H1 (cell line): ENCODE measurements at regions not wholly inside any gene's neighbourhood (a gene's known extent, or its start where the extent isn't known, plus 50 kb on each side); places are given as distances from the start of the nearest gene placed in this dataset.

Experiments
- CTCF ChIA-PET: fragments of 300-600 bp; sonication (Branson Sonifier 250); formaldehyde crosslinking; loops from one replicate; lab custom pipeline; 2021; ENCODE audit not compliant: partially characterized antibody; lab: Charles Lee
- POLR2A ChIA-PET: fragments of 300-600 bp; sonication (Branson Sonifier 250); formaldehyde crosslinking; loops from one replicate; lab custom pipeline; 2021; ENCODE audit warnings: inconsistent platforms; ENCODE audit not compliant: partially characterized antibody; lab: Charles Lee
- DNase-seq, 2 experiments: peaks; one replicate each; pipeline versions ENCODE4 v3.0.0 to v3.0.0-alpha.2; 2010 to 2022; ENCODE audit warnings: low spot score in 2 of 2, low read depth in 1 of 2, mixed read lengths in 1 of 2
- FAIRE-seq: peaks from 2 replicates; lab custom pipeline; 2011; peaks lifted over from hg19 to GRCh38; lab: Jason Lieb, UNC
- H2AFZ ChIP-seq: 2 replicates; pipeline ENCODE4 v1.8.1; 2012; ENCODE audit warnings: low read length, inconsistent platforms
- H2AK5ac ChIP-seq: 2 replicates; pipeline ENCODE4 v1.6.1; 2013; ENCODE audit warnings: low read depth, low read length
- H2BK120ac ChIP-seq: replicated peaks from 2 replicates; pipeline ENCODE3; 2013; ENCODE audit warnings: low read depth, low read length, inconsistent platforms
- H2BK12ac ChIP-seq: 2 replicates; pipeline ENCODE4 v1.6.1; 2013; ENCODE audit warnings: low read depth, low read length
- H2BK15ac ChIP-seq: 2 replicates; pipeline ENCODE4 v1.6.1; 2013; ENCODE audit warnings: low read length
- H2BK20ac ChIP-seq: 2 replicates; pipeline ENCODE4 v1.6.1; 2013; ENCODE audit warnings: low read length
- H2BK5ac ChIP-seq: 2 replicates; pipeline ENCODE4 v1.6.1; 2013; ENCODE audit warnings: low read depth, low read length
- H3K14ac ChIP-seq: 2 replicates; pipeline ENCODE4 v1.6.1; 2013; ENCODE audit warnings: inconsistent platforms; ENCODE audit not compliant: insufficient read length
- H3K18ac ChIP-seq: 2 replicates; pipeline ENCODE4 v1.6.1; 2013; ENCODE audit warnings: low read length; ENCODE audit errors: extremely low read depth
- H3K23ac ChIP-seq: 2 replicates; pipeline ENCODE4 v1.6.1; 2013; ENCODE audit warnings: inconsistent platforms; ENCODE audit not compliant: insufficient read length
- H3K23me2 ChIP-seq: 2 replicates; pipeline ENCODE4 v1.6.1; 2013; ENCODE audit warnings: low read depth, low read length
- H3K27ac ChIP-seq: 2 replicates; pipeline ENCODE4 v1.6.1; 2011; ENCODE audit warnings: low read depth, low read length, inconsistent platforms
- H3K27me3 ChIP-seq, 4 experiments: replicated peaks in 1 of 4; 1 replicate in 1 of 4; 2 replicates in 3 of 4; pipeline versions ENCODE4 v1.6.1 to v1.8.1; 2011 to 2013; ENCODE audit warnings: low read length in 3 of 4, mild to moderate bottlenecking in 3 of 4, inconsistent platforms in 2 of 4, mixed read lengths in 2 of 4, moderate library complexity in 1 of 4; ENCODE audit not compliant: control insufficient read depth in 3 of 4, insufficient read depth in 3 of 4; ENCODE audit errors: extremely low read depth in 1 of 4
- H3K36me3 ChIP-seq, 4 experiments: 2 replicates each; pipeline versions ENCODE4 v1.6.1 to v1.8.1; 2011 to 2013; ENCODE audit warnings: mild to moderate bottlenecking in 4 of 4, low read length in 3 of 4, moderate library complexity in 2 of 4, control low read depth in 1 of 4, inconsistent platforms in 1 of 4; ENCODE audit not compliant: insufficient read depth in 4 of 4, control insufficient read depth in 2 of 4
- H3K4ac ChIP-seq: replicated peaks from 2 replicates; pipeline ENCODE3; 2013; ENCODE audit warnings: low read length, low read depth, mixed read lengths, inconsistent platforms; ENCODE audit not compliant: insufficient read length
- H3K4me1 ChIP-seq, 4 experiments: replicated peaks in 1 of 4; 1 replicate in 1 of 4; 2 replicates in 3 of 4; pipeline versions ENCODE4 v1.6.1 to v1.8.1; 2011 to 2013; ENCODE audit warnings: low read length in 3 of 4, inconsistent platforms in 2 of 4, mixed read lengths in 1 of 4; ENCODE audit not compliant: insufficient read depth in 4 of 4, control insufficient read depth in 3 of 4
- H3K4me2 ChIP-seq, 2 experiments: 2 replicates each; pipeline versions ENCODE4 v1.6.1 to v1.8.1; 2011 to 2013; ENCODE audit warnings: low read depth in 2 of 2, low read length in 2 of 2, control low read depth in 1 of 2, inconsistent platforms in 1 of 2, mild to moderate bottlenecking in 1 of 2; ENCODE audit not compliant: insufficient read depth in 1 of 2
- H3K4me3 ChIP-seq, 4 experiments: fragments of 200-600, 300-600 bp in 1 of 4; sonication (generic), shearing (Covaris generic), sonication (Bioruptor Twin) in 1 of 4; 2 replicates each; pipeline versions ENCODE4 v1.5.1 to v1.8.1; 2011 to 2016; ENCODE audit warnings: low read length in 4 of 4, low read depth in 3 of 4, control low read depth in 2 of 4, inconsistent platforms in 2 of 4, mild to moderate bottlenecking in 2 of 4, mixed read lengths in 1 of 4, moderate library complexity in 1 of 4; ENCODE audit not compliant: insufficient read depth in 2 of 4; ENCODE audit errors: extremely low read depth in 1 of 4
- H3K56ac ChIP-seq: replicated peaks from 2 replicates; pipeline ENCODE3; 2013; ENCODE audit warnings: low read depth, mild to moderate bottlenecking, mixed read lengths, low read length, inconsistent platforms; ENCODE audit not compliant: insufficient read length
- H3K79me1 ChIP-seq: 2 replicates; pipeline ENCODE4 v1.6.1; 2013; ENCODE audit warnings: low read depth, low read length, control low read depth
- H3K79me2 ChIP-seq, 2 experiments: 2 replicates each; pipeline versions ENCODE4 v1.6.1 to v1.8.1; 2012 to 2013; ENCODE audit warnings: low read length in 2 of 2, mild to moderate bottlenecking in 2 of 2, inconsistent platforms in 1 of 2; ENCODE audit not compliant: insufficient read depth in 2 of 2, control insufficient read depth in 1 of 2
- H3K9ac ChIP-seq, 4 experiments: replicated peaks in 1 of 4; 1 replicate in 1 of 4; 2 replicates in 3 of 4; pipeline versions ENCODE4 v1.6.1 to v1.8.1; 2011 to 2013; ENCODE audit warnings: low read depth in 3 of 4, low read length in 3 of 4, control low read depth in 2 of 4, mild to moderate bottlenecking in 2 of 4, moderate library complexity in 2 of 4, inconsistent platforms in 1 of 4; ENCODE audit errors: extremely low read depth in 1 of 4
- H3K9me3 ChIP-seq, 2 experiments: 2 replicates each; pipeline versions ENCODE4 v1.6.1 to v1.8.1; 2012 to 2013; ENCODE audit warnings: mild to moderate bottlenecking in 2 of 2, moderate library complexity in 2 of 2, control low read depth in 1 of 2, inconsistent platforms in 1 of 2, low read depth in 1 of 2, low read length in 1 of 2, mixed read lengths in 1 of 2; ENCODE audit not compliant: insufficient read depth in 2 of 2
- H4K20me1 ChIP-seq, 2 experiments: replicated peaks in 1 of 2; 2 replicates each; pipeline versions ENCODE3 to v1.8.1; 2011 to 2013; ENCODE audit warnings: inconsistent platforms in 2 of 2, low read length in 2 of 2, mild to moderate bottlenecking in 1 of 2; ENCODE audit not compliant: insufficient read depth in 2 of 2, control insufficient read depth in 1 of 2
- H4K5ac ChIP-seq: 2 replicates; pipeline ENCODE4 v1.6.1; 2013; ENCODE audit warnings: low read length, low read depth, mixed read lengths, inconsistent platforms; ENCODE audit not compliant: insufficient read length
- H4K8ac ChIP-seq: 2 replicates; pipeline ENCODE4 v1.8.0; 2013; ENCODE audit warnings: mild to moderate bottlenecking, moderate library complexity, low read length, inconsistent platforms; ENCODE audit not compliant: insufficient read depth; ENCODE audit errors: extremely low read depth
- H4K91ac ChIP-seq: replicated peaks from 2 replicates; pipeline ENCODE3; 2013; ENCODE audit warnings: low read length, mixed read lengths, inconsistent platforms; ENCODE audit not compliant: insufficient read length
- BACH1 ChIP-seq: IDR thresholded peaks from 2 replicates; pipeline ENCODE4 v1.6.1; 2012; ENCODE audit warnings: low read length, improper control_type of control experiment
- BRCA1 ChIP-seq: IDR thresholded peaks from 2 replicates; pipeline ENCODE4 v1.6.1; 2012; ENCODE audit warnings: low read depth, low read length, improper control_type of control experiment
- CEBPB ChIP-seq: IDR thresholded peaks from 2 replicates; pipeline ENCODE4 v1.6.1; 2012; ENCODE audit warnings: low read depth, low read length
- CHD2 ChIP-seq: IDR thresholded peaks from 2 replicates; pipeline ENCODE4 v1.6.1; 2012; ENCODE audit warnings: low read length, improper control_type of control experiment
- FOSL1 ChIP-seq: IDR thresholded peaks from 2 replicates; pipeline ENCODE4 v1.6.1; 2011; ENCODE audit warnings: mild to moderate bottlenecking, low read depth, low read length, moderate library complexity; ENCODE audit not compliant: insufficient read depth
- HDAC2 ChIP-seq, 2 experiments: fragments of 300-600 bp in 1 of 2; sonication (generic) in 1 of 2; IDR thresholded peaks; 2 replicates each; pipeline ENCODE4 v1.6.1; 2011 to 2012; ENCODE audit warnings: low read depth in 2 of 2, low read length in 2 of 2, mild to moderate bottlenecking in 2 of 2, moderate library complexity in 2 of 2, borderline replicate concordance in 1 of 2, inconsistent platforms in 1 of 2
- MAFK ChIP-seq: IDR thresholded peaks from 2 replicates; pipeline ENCODE4 v1.6.1; 2012; ENCODE audit warnings: low read depth, mild to moderate bottlenecking, improper control_type of control experiment, low read length
- POU5F1 ChIP-seq: IDR thresholded peaks from 2 replicates; pipeline ENCODE4 v1.6.1; 2011; ENCODE audit warnings: low read depth, mild to moderate bottlenecking, low read length, moderate library complexity
- RFX5 ChIP-seq: IDR thresholded peaks from 2 replicates; pipeline ENCODE4 v1.6.1; 2011; ENCODE audit warnings: low read depth, low read length, improper control_type of control experiment, borderline replicate concordance
- RXRA ChIP-seq: IDR thresholded peaks from 2 replicates; pipeline ENCODE4 v1.6.1; 2011; ENCODE audit warnings: low read depth, mild to moderate bottlenecking, low read length, moderate library complexity; ENCODE audit not compliant: insufficient read depth
- SIRT6 ChIP-seq: IDR thresholded peaks from one replicate; pipeline ENCODE4 v1.7.1; 2012; ENCODE audit warnings: low read length, inconsistent platforms
- SP1 ChIP-seq: IDR thresholded peaks from 2 replicates; pipeline ENCODE4 v1.6.1; 2011; ENCODE audit warnings: low read depth, low read length
- SP2 ChIP-seq: IDR thresholded peaks from 2 replicates; pipeline ENCODE4 v1.6.1; 2012; ENCODE audit warnings: mild to moderate bottlenecking, low read length, inconsistent platforms
- TAF7 ChIP-seq: optimal IDR thresholded peaks from 2 replicates; pipeline ENCODE3; 2011; ENCODE audit warnings: low read depth, mild to moderate bottlenecking, inconsistent platforms, low read length, moderate library complexity, borderline replicate concordance
- WGBS, 2 experiments: shearing (Covaris generic) in 1 of 2; methylation state at CpG; one replicate each; pipeline versions ENCODE4 v1.1.6 to v1.1.7; 2013 to 2015; ENCODE audit warnings: low lambda C conversion rate in 2 of 2, mixed read lengths in 2 of 2, inconsistent platforms in 1 of 2, low coverage in 1 of 2, missing lambda C conversion rate in 1 of 2; ENCODE audit not compliant: insufficient replicate concordance in 2 of 2, insufficient coverage in 1 of 2, insufficient read length in 1 of 2; ENCODE audit errors: extremely low coverage in 1 of 2, missing lambda C conversion rate in 1 of 2; 5-methylcytosine and 5-hydroxymethylcytosine counted together
- TF ChIP-seq, protein P1 (sequence below): IDR thresholded peaks from 2 replicates; pipeline ENCODE4 v1.6.1; 2012; ENCODE audit warnings: low read length, inconsistent platforms

GRCh38 chr17:53387745-53388144 lies 435.0 kb upstream of the KIF2B start:
- Histone ChIP-seq H3K79me2 (no peaks in the 10 kb centered on the region), H2BK5ac (no peak overlapping the region), H4K8ac (no peak overlapping the region), H3K9ac (no peak overlapping the region), H4K91ac (no peak overlapping the region), H2AK5ac (no peak overlapping the region), H3K27me3 (peaks cover 0 to 2% (median 0%) of the 10 kb centered on the region in 4 experiments; a peak in 1 of 7 replicates), H2BK20ac (no peak overlapping the region), H3K4me1 (no peaks in the 10 kb centered on the region), H3K18ac (no peak overlapping the region), H3K4me3 (no peak overlapping the region), H4K20me1 (no peaks in the 10 kb centered on the region), H3K27ac (no peak overlapping the region), H3K79me1 (no peaks in the 10 kb centered on the region), H3K4ac (no peak overlapping the region), H2BK15ac (no peak overlapping the region), H3K14ac (no peak overlapping the region), H2BK120ac (no peak overlapping the region), H2BK12ac (no peak overlapping the region), H4K5ac (no peak overlapping the region), H2AFZ (0 out of 2 replicates have a peak overlapping the region, but pooled peaks have one; percentile 19), H3K56ac (no peak overlapping the region), H3K23me2 (no peaks in the 10 kb centered on the region), H3K23ac (no peak overlapping the region), H3K4me2 (no peak overlapping the region), H3K9me3 (no peaks in the 10 kb centered on the region), H3K36me3 (no peaks in the 10 kb centered on the region)
- ChIA-PET CTCF (no interaction called here), POLR2A (no interaction called here)
- WGBS, 2 experiments: 91% methylated on average over 3 of the region's 3 CpGs; no CpG with 5 or more reads in 1 of the 2 experiments
- FAIRE-seq: no peak
- DNase-seq: no peak
- no peak for TF ChIP-seq SP1
- TF ChIP-seq RXRA: no peak
- no peak for TF ChIP-seq BRCA1
- TF ChIP-seq HDAC2 (IDR thresholded peaks at IDR 0.05; ENCODE audit: borderline replicate concordance in 1 of 2, low read depth in 2 of 2, low read length in 2 of 2): no peak
- TF ChIP-seq SP2: no peak
- TF ChIP-seq POU5F1: no peak
- no peak for TF ChIP-seq CHD2
- TF ChIP-seq TAF7: no peak
- no peak for TF ChIP-seq RFX5
- no peak for TF ChIP-seq SIRT6
- TF ChIP-seq BACH1: no peak
- TF ChIP-seq, protein P1, sequence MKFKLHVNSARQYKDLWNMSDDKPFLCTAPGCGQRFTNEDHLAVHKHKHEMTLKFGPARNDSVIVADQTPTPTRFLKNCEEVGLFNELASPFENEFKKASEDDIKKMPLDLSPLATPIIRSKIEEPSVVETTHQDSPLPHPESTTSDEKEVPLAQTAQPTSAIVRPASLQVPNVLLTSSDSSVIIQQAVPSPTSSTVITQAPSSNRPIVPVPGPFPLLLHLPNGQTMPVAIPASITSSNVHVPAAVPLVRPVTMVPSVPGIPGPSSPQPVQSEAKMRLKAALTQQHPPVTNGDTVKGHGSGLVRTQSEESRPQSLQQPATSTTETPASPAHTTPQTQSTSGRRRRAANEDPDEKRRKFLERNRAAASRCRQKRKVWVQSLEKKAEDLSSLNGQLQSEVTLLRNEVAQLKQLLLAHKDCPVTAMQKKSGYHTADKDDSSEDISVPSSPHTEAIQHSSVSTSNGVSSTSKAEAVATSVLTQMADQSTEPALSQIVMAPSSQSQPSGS: no peak
- no peak for TF ChIP-seq FOSL1
- TF ChIP-seq MAFK: no peak
- TF ChIP-seq CEBPB: no peak
